Testis (tissue), 2 donors: ENCODE measurements at regions not wholly inside any gene's neighbourhood (a gene's known extent, or its start where the extent isn't known, plus 50 kb on each side); places are given as distances from the start of the nearest gene placed in this dataset.

Experiments used
- CTCF ChIP-seq, 3 experiments: fragments of 450-650 bp in 2 of 3; fragments of 200-600 bp in 1 of 3; sonication (generic) in 1 of 3; IDR thresholded peaks; one replicate each; pipeline ENCODE4 v1.5.1; 2016 to 2019; ENCODE audit warnings: antibody characterized with exemption in 3 of 3, mild to moderate bottlenecking in 2 of 3, moderate library complexity in 1 of 3
- POLR2A ChIP-seq: fragments of 450-650 bp; IDR thresholded peaks from one replicate; pipeline ENCODE4 v1.6.1; 2017; ENCODE audit warnings: antibody characterized with exemption, mild to moderate bottlenecking, moderate library complexity

GRCh38 chr12:58532855-58533608 is 387.3 kb downstream of the LRIG3 start:
- TF ChIP-seq CTCF (IDR thresholded peaks at IDR 0.05) (no peak), POLR2A (no peak)
